GM18909 (cell line): ENCODE measurements at regions not wholly inside any gene's neighbourhood (a gene's known extent, or its start where the extent isn't known, plus 50 kb on each side); places are given as distances from the start of the nearest gene placed in this dataset.

Experiments used
- ATAC-seq: cut with Tn5 transposase; IDR thresholded peaks from one replicate; pipeline ENCODE4 v1.9.1; 2021; ENCODE audit warnings: mild to moderate bottlenecking; ENCODE audit not compliant: unreplicated experiment, poor library complexity

- ATAC-seq = no peak
Measured at GRCh38 chr2:226623587-226624368, 175.8 kb downstream of the IRS1 start.

GRCh38 chr2:226622484-226622883 is 177.1 kb downstream of the IRS1 start:
- ATAC-seq = no peak

GRCh38 chr2:226620176-226620575 is 179.4 kb downstream of the IRS1 start:
- ATAC-seq = no peak

- no peak for ATAC-seq
Measured at GRCh38 chr2:226619707-226620106, 179.9 kb downstream of the IRS1 start.

- ATAC-seq = no peak
Measured at GRCh38 chr2:226618875-226619605, 180.6 kb downstream of the IRS1 start.

- ATAC-seq = no peak
Measured at GRCh38 chr2:226618544-226618874, 181.1 kb downstream of the IRS1 start.

- no peak for ATAC-seq
Measured at GRCh38 chr2:226615891-226616290, 183.7 kb downstream of the IRS1 start.

GRCh38 chr2:226611944-226612318 is 187.7 kb downstream of the IRS1 start:
- ATAC-seq = no peak

GRCh38 chr2:226611196-226611943 is 188.2 kb downstream of the IRS1 start:
- ATAC-seq = no peak

- ATAC-seq = no peak
Measured at GRCh38 chr2:226609366-226609765, 190.3 kb downstream of the IRS1 start.

- ATAC-seq = no peak
Measured at GRCh38 chr2:226608451-226608850, 191.2 kb downstream of the IRS1 start.

GRCh38 chr2:226607379-226607778 is 192.2 kb downstream of the IRS1 start:
- ATAC-seq = no peak

- no peak for ATAC-seq
Measured at GRCh38 chr2:226605642-226606041, 194.0 kb downstream of the IRS1 start.

GRCh38 chr2:226603606-226604005 is 196.0 kb downstream of the IRS1 start:
- ATAC-seq = no peak

GRCh38 chr2:226601881-226602662 is 197.5 kb downstream of the IRS1 start:
- ATAC-seq = no peak

GRCh38 chr2:226600802-226601201 is 198.8 kb downstream of the IRS1 start:
- ATAC-seq = no peak

GRCh38 chr2:226600184-226600583 is 199.4 kb downstream of the IRS1 start:
- no peak for ATAC-seq

GRCh38 chr2:226589043-226589442 is 210.6 kb downstream of the IRS1 start:
- ATAC-seq = no peak

GRCh38 chr2:226585130-226585561 is 214.5 kb downstream of the IRS1 start:
- no peak for ATAC-seq

GRCh38 chr2:226584518-226585055 is 215.0 kb downstream of the IRS1 start:
- no peak for ATAC-seq
